Heart left ventricle (tissue), 16 donors: ENCODE measurements at regions not wholly inside any gene's neighbourhood (a gene's known extent, or its start where the extent isn't known, plus 50 kb on each side); places are given as distances from the start of the nearest gene placed in this dataset.
A peak's percentile ranks its signal among the peaks of the same experiment; 100 is the strongest.

Experiments
- ATAC-seq, 4 donors: fragments of 200-7000 bp; cut with Tn5 transposase; one replicate each; pipeline ENCODE4 v1.9.1; 2020 to 2022; ENCODE audit warnings: moderate library complexity in 4 of 4, mild to moderate bottlenecking in 3 of 4, moderate number of reproducible peaks in 1 of 4
- DNase-seq, 5 donors: peaks; one replicate each; pipeline ENCODE4 v3.0.0-alpha.2; 2020
- H3K27ac ChIP-seq, 12 donors: fragments of 200-600 bp; sonication (generic) in 4 of 12; one replicate each; pipeline versions ENCODE4 v1.5.0 to v1.8.0; 2016 to 2022; ENCODE audit warnings: mild to moderate bottlenecking in 2 of 12
- H3K27me3 ChIP-seq, 9 donors: fragments of 200-600 bp; sonication (generic) in 2 of 9; one replicate each; pipeline versions ENCODE4 v1.5.1 to v1.8.0; 2016 to 2022; ENCODE audit warnings: mild to moderate bottlenecking in 3 of 9
- H3K36me3 ChIP-seq, 9 donors: fragments of 200-600 bp; sonication (generic) in 2 of 9; one replicate each; pipeline versions ENCODE4 v1.5.0 to v1.8.0; 2018 to 2022; ENCODE audit warnings: mild to moderate bottlenecking in 2 of 9
- H3K4me1 ChIP-seq, 12 donors: fragments of 200-600 bp; sonication (generic) in 4 of 12; one replicate each; pipeline versions ENCODE4 v1.5.0 to v1.8.0; 2016 to 2022; ENCODE audit warnings: mild to moderate bottlenecking in 3 of 12
- H3K4me3 ChIP-seq, 12 donors: fragments of 200-600 bp; sonication (generic) in 4 of 12; one replicate each; pipeline versions ENCODE4 v1.5.0 to v1.8.0; 2017 to 2022; ENCODE audit warnings: mild to moderate bottlenecking in 9 of 12, moderate library complexity in 4 of 12
- H3K9me3 ChIP-seq, 12 donors: fragments of 200-600 bp; sonication (generic) in 4 of 12; one replicate each; pipeline versions ENCODE4 v1.5.0 to v1.8.0; 2016 to 2022; ENCODE audit warnings: mild to moderate bottlenecking in 1 of 12
- POLR2A ChIP-seq, 2 donors: fragments of 450-650 bp; IDR thresholded peaks; one replicate each; pipeline ENCODE4 v1.6.1; 2017; ENCODE audit warnings: antibody characterized with exemption in 2 of 2, mild to moderate bottlenecking in 2 of 2, moderate library complexity in 2 of 2
- WGBS, 4 donors: extraction: QIAGEN DNeasy Blood & Tissue Kit in 2 of 4; methylation state at CpG; one replicate each; pipeline versions ENCODE4 v1.1.5 to v1.1.7; 2013 to 2018; 5-methylcytosine and 5-hydroxymethylcytosine counted together
- intact Hi-C, 10 donors: fragments of 100-400 bp; cut with DNase I; formaldehyde crosslinking; loops; one replicate each; pipeline versions ENCODE4 v1.11.1 to v1.14.2; 2022
- TF ChIP-seq, protein P1 (sequence below), 12 donors: fragments of 200-600 bp; sonication (generic) in 4 of 12; IDR thresholded peaks; one replicate each; pipeline versions ENCODE4 v1.5.0 to v1.8.0; 2018 to 2022; ENCODE audit warnings: antibody characterized with exemption in 12 of 12, mild to moderate bottlenecking in 5 of 12
- donor health status: ischemic (EF 13 %, LVEDD 7.1; RV severe dilation, severe dysfunction).
- donor health status: healthy with polysubstance abuse.
- donor health status: DM: no; HTN: yes; CAD: no.
- donor health status: DM: no; HTN: no; CAD: no.
- donor health status: ischemic (EF 25% LVEDD 6.9; RV normal size, moderate dysfunction).
- donor health status: ischemic (EF 25% LVEDD 5.7; RV mildly dilated, moderate dysfunction).
- donor health status: healthy.
- donor health status: DM: yes; HTN: yes; CAD: no.
- donor health status: ischemic (EF 35%, LVEDD 5.7; RV mildly dilated, moderate dysfunction).
- donor health status: nonischemic (EF 11% LVEDD 7.7; RV severe dilation, severe dysfunction).
- donor health status: DM: yes; HTN: yes; CAD: no.
- donor health status: PGD.
- donor health status: ischemic (EF 29% LVEDD 5.4; RV normal size, mild dysfunction).
- donor health status: nonischemic (EF 23%, LVEDD 6.1; RV moderate dilation, normal function).

DNA sequence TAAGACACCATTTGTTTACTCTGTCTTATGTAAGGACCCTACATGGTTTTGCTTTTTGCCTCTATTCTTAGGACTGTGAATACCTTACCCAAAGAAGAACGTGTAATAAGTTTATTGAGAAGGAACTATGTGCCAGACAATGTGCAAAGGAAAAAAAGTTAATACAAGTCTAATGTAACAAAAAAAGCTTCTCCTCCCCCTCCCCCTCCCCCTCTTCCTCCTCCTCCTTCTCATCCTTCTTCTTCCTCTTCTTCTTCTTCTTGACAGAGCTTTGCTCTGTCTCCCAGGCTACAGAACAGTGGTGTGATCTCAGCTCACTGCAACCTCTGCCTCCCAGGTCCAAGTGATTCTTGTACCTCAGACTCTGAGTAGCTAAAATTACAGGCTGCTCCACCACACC, 50.9 kb upstream of the MITF start:
- ATAC-seq (no peak), DNase-seq (no peak)
- Histone ChIP-seq H3K36me3 (no peaks in the 10 kb centered on the region), H3K9me3 (no peaks in the 10 kb centered on the region), H3K27me3 (no peaks in the 10 kb centered on the region), H3K4me3 (no peak overlapping the region), H3K27ac (no peak overlapping the region), H3K4me1 (peaks cover 0 to 16% (median 0%) of the 10 kb centered on the region in 12 donors)
- intact Hi-C loops = loop anchor here in 1 of 10 donors (10.0 kb wide), 1 partner anchor 666 kb away; no protein-coding TSS in a partner anchor
- WGBS, 4 donors = 80 to 88% (median 81%) methylated on average over 1 of the region's 1 CpG
- TF ChIP-seq POLR2A (IDR thresholded peaks at IDR 0.05) = no peak
- TF ChIP-seq, protein P1, sequence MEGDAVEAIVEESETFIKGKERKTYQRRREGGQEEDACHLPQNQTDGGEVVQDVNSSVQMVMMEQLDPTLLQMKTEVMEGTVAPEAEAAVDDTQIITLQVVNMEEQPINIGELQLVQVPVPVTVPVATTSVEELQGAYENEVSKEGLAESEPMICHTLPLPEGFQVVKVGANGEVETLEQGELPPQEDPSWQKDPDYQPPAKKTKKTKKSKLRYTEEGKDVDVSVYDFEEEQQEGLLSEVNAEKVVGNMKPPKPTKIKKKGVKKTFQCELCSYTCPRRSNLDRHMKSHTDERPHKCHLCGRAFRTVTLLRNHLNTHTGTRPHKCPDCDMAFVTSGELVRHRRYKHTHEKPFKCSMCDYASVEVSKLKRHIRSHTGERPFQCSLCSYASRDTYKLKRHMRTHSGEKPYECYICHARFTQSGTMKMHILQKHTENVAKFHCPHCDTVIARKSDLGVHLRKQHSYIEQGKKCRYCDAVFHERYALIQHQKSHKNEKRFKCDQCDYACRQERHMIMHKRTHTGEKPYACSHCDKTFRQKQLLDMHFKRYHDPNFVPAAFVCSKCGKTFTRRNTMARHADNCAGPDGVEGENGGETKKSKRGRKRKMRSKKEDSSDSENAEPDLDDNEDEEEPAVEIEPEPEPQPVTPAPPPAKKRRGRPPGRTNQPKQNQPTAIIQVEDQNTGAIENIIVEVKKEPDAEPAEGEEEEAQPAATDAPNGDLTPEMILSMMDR (IDR thresholded peaks at IDR 0.05) = no peak

DNA sequence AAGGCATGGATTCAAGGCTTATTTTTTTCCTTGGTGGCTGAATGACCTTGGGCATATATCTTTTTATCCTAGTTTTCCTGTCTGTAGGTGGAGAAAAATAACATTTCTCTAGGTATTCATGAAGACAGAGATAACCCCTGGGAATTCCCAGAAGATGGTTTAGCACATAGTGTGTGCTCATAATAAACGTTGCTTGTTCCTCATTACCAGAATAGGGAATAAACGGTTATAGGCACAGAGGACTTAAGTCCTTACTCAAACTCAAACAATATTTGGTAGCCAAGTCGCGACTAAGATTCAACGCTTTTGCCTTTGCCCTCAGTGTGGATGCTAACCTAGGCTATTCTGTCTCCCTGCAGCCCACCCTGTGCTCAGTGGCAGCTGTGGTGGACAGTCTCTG, 51.6 kb upstream of the MITF start:
- no peak for TF ChIP-seq POLR2A (IDR thresholded peaks at IDR 0.05)
- TF ChIP-seq, protein P1 (IDR thresholded peaks at IDR 0.05) = no peak
- ATAC-seq = no peak
- 87 to 94% (median 91%) methylated on average over 5 of the region's 5 CpGs for WGBS, 4 donors
- H3K36me3 ChIP-seq = no peaks in the 10 kb centered on the region
- no peak for DNase-seq
- no peak overlapping the region for H3K27ac ChIP-seq
- no peaks in the 10 kb centered on the region for H3K27me3 ChIP-seq
- intact Hi-C loops = loop anchor here in 1 of 10 donors (10.0 kb wide), 1 partner anchor 667 kb away; no protein-coding TSS in a partner anchor
- no peaks in the 10 kb centered on the region for H3K9me3 ChIP-seq
- peaks cover 0 to 16% (median 0%) of the 10 kb centered on the region in 12 donors for H3K4me1 ChIP-seq
- no peak overlapping the region for H3K4me3 ChIP-seq

DNA sequence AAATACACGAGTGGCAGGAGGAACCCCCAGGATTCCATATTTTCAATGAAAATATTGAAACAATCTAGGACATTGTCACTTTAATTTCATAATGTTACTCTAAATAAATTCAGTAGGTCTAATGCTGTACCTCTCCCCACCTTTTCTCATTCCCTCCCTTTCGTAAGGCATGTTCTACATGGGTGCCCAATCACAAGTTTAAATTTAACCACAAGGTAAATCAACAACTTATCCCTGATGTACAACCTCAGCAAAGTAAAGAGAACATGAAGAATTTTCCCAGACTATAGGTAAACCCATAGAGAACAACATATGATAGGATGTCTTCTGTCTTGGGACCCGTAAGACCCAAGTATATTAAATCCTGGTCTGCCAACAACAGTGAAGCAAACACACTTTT, 53.2 kb upstream of the MITF start:
- ATAC-seq (no peak), DNase-seq (no peak)
- H3K4me3 ChIP-seq = no peak overlapping the region
- WGBS, 4 donors = 93 to 99% (median 96%) methylated on average over 3 of the region's 3 CpGs
- H3K27ac ChIP-seq = peak overlapping the region in 1 of 12 donors; percentile 17
- no peak for TF ChIP-seq POLR2A (IDR thresholded peaks at IDR 0.05)
- TF ChIP-seq, protein P1 (IDR thresholded peaks at IDR 0.05) = no peak
- no peaks in the 10 kb centered on the region for H3K27me3 ChIP-seq
- H3K9me3 ChIP-seq = no peaks in the 10 kb centered on the region
- no peaks in the 10 kb centered on the region for H3K36me3 ChIP-seq
- intact Hi-C loops = loop anchor here in 1 of 10 donors (10.0 kb wide), 1 partner anchor 669 kb away; no protein-coding TSS in a partner anchor
- peaks cover 0 to 15% (median 0%) of the 10 kb centered on the region in 12 donors for H3K4me1 ChIP-seq

DNA sequence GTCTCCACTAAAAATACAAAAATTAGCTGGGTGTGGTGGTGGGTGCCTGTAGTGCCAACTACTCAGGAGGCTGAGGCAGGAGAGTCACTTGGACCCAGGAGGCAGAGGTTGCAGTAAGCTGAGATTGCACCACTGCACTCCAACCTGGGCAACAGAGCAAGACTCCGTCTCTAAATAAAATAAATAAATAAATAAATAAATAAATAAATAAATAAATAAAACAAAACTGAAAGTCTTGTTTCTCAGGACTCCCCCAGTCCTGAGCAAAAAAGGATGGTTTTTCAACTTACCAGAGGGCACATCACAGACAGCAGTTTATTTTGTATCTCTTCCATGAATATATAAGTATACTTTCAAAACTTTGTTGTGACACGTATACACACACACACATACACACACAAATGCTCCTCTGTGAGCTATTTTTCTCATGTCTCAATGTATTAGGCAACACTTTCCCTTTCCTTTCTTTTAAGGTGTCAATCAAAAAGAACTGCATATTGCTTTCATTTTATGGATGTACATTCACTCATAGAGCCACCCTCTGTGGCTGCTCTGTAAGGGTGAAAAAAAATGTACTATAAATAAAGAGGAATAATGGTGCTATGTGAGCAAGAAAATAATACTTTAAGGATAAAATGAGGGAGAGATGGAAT, 54.8 kb upstream of the MITF start:
- Histone ChIP-seq H3K36me3 (no peaks in the 10 kb centered on the region), H3K9me3 (no peaks in the 10 kb centered on the region), H3K27ac (no peak overlapping the region), H3K4me3 (no peak overlapping the region), H3K27me3 (no peaks in the 10 kb centered on the region), H3K4me1 (peaks cover 0 to 12% (median 0%) of the 10 kb centered on the region in 12 donors)
- no peak for DNase-seq
- WGBS, 4 donors = 85 to 95% (median 91%) methylated on average over 2 of the region's 2 CpGs
- TF ChIP-seq POLR2A (IDR thresholded peaks at IDR 0.05) = no peak
- TF ChIP-seq, protein P1 (IDR thresholded peaks at IDR 0.05) = no peak
- no peak for ATAC-seq
- intact Hi-C loops = loop anchor here in 1 of 10 donors (10.0 kb wide), 1 partner anchor 670 kb away; no protein-coding TSS in a partner anchor
